Dedifferentiated amniotic fluid mesenchymal stem cell (primary cell): ENCODE measurements at regions not wholly inside any gene's neighbourhood (a gene's known extent, or its start where the extent isn't known, plus 50 kb on each side); places are given as distances from the start of the nearest gene placed in this dataset.
A peak's percentile ranks its signal among the peaks of the same experiment; 100 is the strongest.

ENCODE experiments used
- DNase-seq: peaks from one replicate; pipeline ENCODE4 v3.0.0-alpha.2; 2016; ENCODE audit errors: extremely low spot score

DNA sequence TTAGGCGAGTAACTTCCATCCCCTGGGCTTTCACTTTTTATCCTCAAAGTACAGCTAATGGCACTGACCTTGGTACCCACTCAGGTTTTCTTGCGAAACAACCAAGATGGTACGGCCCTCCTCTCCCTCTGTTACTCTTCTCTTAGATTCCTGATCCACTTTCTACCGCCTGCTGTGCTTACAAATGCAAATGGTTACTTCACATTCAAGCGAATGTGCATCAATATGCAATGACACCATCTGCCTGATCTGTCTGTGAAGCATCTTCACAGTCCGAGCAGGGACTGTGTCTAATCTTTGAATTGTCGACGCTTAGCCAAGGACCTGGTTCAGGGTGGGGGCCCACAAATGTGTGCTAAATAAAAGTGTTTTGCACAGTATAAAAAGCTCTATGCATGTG is 112.2 kb downstream of the TRIB2 start:
- DNase-seq = no peak

DNA sequence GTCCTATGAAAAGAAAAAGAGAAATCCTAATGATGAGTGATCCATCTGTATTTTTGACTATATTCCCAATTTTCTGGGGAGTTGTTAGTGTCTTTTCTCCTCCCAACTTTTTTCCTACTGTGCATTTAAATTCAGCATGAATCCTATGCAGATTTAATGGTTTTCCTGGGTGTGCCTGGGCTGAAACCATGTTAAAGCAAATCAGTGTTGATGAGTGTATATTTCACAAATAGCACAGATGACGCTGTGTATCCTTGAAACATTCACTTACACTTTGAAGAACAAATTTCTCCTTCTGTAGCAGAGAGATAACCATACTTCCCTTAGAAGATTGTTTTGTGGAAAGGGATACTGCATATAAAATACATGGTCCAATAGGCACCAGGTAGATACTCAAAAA is 114.3 kb downstream of the TRIB2 start:
- DNase-seq = no peak

DNA sequence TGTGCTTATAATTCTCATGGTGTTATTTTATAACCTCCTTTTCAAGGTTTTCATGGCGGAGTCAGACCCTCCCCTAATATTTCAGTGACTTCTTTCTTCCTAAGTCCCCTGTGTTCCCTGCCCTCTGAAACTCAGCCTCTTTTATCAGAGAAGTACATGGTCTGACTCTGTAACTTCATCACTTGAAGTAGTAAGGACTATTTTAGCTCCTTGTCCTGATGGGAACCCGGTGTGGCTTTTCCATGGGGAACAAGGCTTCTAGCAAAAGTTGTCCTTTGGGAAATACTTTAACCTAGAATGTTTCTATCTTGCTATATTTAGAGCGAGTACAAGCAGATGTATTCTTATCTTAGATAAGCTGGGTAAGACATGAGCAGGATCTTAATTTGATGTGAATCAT is 117.5 kb downstream of the TRIB2 start:
- DNase-seq = no peak

DNA sequence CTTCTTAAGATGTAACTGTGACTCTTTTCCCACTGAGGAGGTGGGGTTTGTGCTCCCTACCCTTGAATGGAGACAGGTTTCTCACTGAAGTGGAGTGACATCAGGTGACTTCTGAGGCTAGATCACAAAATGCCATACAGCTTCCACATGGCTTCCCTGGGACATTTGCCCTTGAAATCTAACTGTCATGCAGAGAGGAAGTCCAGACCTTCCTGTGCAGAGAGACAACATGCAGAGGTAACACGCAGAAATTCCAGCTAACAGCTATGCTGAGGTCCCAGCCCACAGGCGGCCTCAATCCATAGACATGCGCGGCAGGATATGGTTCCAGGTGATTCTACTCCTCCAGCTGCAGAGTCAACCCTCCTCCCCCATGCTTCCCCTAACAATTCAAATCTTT is 119.0 kb downstream of the TRIB2 start:
- no peak for DNase-seq

DNA sequence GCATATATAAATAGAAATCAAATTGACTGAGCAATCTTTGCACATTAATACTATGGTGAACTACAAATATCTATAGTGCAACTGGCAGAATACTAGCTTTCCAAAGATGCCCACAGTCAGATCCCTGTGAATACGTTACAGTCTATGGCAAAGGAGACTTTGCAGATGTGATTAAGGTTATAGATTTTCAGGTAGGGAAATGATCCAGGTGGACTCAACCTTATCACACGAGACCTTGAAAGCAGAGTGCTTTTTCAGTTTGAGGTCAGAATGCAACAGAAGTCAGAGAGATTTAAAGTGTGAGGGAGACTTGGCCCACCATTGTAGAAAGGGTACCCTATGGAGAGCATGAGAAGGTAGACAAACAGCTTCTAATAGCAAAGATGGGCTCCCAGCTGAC is 122.6 kb downstream of the TRIB2 start:
- no peak for DNase-seq

DNA sequence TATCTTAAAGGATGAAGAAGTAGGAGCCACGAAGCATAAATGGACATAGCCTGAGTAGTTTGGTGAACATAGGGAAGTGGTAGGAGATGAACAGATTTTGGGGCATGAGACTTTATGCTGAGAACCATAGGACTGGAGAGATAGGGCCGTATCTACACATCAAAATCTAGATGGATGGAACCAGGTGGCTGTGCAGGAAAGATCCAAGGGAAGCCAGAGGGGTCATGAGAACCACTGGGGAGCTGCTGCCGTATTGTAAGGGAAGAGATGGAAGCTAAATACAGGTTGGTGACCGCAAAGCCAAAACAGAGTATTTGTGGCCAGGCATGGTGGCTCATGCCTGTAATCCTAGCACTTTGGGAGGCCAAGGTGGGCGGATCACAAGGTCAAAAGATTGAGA is 124.3 kb downstream of the TRIB2 start:
- no peak for DNase-seq

DNA sequence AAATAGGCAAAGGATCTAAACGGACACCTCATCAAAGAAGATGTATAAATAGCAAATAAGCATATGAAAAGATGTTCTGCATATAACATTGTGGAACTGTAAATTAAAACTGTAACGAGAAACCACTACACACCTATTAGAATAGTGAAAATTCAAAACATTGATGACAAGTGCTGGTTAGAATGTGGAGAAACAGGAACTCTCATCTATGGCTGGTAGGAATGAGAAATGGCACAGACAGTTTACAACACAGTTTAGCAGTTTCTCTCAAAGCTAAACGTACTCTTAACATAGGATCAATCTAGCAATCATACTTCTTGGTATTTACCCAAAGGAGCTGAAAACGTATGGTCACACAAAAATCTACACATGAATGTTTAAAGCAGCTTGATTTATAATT is 126.2 kb downstream of the TRIB2 start:
- no peak for DNase-seq

DNA sequence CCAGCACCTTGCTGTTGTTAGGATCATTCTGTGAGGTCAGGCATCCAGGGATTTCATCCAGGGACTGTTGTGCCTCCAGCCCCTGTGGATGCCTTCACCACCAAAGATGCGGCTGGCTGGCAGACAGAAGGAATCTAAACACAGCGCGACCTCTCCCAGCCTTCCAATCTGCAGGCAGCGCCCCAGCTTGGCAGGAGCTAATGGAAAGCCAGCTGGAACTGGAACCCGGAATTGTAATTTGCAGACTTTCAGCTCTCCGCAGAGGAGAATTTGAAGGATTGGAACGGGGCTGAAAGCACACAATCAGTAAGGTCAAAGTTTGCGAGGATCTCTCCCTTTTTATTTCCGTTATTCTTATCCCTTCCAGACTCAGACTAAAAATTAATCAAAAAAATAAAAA is 127.8 kb downstream of the TRIB2 start:
- no peak for DNase-seq

DNA sequence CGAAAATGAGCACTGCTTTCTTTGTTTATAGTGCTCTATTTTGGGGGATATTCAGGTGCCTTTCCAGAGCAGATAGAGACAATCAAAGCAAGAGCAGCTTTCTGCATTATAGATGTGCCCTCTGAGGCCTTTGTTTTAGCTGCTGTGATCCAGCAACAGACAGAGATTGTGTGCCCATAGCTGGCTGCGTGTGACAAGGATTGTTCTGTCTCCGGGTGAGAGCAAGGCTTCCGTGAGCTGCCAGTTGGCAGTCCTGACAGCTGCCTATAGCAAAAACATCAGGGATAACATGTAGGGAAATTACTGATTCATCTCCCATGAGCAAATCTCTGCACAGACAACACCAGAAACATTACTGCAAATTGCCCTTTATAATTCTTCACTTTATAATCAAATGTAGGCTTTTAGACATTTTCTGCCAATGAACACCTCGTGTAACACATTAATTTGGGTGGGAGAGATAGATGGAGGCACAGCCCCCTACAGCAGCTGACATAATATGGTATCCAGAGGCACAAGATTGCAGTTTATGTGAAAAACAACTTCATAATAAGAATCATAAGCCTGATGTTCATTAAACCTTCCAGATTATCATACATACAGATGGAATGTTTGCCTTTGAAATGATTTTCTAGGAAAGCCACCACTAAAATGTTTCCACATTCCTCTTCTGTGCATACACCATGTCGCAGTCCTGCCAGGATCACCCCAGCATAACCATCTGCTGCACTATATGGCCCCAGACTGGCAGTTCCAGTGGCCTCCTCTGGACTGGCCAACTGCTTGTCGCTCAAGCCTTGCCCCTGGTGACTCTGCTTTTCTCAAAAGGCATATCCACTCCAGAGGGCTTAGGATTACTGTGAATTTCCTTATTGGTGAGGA is 131.2 kb downstream of the TRIB2 start:
- DNase-seq = no peak

DNA sequence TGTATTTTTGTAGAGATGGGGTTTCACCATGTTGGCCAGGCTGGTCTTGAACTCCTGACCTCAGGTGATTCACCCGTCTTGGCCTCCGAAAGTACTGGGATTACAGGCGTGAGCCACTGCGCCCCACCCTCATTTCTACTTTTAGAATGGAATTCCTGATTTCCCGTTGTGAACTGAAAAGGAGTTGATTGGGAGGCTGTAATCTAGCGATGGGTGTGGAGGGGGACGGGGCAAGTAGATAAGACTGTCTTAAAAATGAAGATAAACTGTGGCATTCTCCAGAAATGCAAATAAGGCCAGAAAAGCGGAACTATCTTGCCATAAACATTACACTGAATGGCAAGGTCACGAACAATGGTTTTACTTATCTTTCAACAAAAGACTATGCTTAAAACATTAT is 135.4 kb downstream of the TRIB2 start:
- DNase-seq = no peak

DNA sequence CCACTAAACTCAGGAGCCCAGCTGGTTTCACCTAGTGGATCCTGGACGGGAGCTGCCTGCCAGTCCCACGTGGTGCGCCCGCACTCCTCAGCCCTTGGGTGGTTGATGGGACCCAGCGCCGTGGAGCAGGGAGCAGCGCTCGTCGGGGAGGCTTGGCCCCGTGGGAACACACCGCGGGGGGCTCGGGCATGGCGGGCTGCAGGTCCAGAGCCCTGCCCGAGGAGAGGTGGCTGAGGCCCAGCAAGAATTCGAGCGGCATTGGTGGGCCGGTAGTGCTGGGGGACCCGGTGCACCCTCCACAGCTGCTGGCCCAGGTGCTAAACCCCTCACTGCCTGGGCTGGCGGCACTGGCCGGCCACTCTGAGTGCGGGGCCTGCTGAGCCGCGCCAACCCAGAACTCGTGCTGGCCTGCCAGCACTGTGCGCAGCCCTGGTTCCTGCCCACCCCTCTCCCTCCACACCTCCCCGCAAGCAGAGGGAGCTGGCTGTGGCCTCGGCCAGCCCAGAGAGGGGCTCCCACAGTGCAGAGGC is 137.3 kb downstream of the TRIB2 start:
- DNase-seq = no peak

DNA sequence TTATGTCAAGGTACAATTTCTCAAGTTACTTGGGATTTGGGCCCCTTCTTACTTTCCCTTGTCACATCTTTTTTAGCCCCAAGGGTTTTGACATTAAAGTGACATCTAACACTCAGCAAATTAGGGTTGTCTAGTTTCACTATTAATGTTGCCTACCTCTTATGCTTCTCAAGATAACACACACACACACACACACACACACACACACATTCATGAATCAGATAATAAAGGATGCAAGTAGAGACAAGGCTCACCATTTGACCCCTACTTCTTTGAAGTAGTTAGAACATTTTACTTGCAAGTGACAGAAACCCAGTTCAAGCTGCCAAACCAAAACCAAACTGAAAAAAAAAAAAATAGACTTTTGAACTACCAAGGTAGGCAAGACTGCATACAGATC is 138.8 kb downstream of the TRIB2 start:
- no peak for DNase-seq

DNA sequence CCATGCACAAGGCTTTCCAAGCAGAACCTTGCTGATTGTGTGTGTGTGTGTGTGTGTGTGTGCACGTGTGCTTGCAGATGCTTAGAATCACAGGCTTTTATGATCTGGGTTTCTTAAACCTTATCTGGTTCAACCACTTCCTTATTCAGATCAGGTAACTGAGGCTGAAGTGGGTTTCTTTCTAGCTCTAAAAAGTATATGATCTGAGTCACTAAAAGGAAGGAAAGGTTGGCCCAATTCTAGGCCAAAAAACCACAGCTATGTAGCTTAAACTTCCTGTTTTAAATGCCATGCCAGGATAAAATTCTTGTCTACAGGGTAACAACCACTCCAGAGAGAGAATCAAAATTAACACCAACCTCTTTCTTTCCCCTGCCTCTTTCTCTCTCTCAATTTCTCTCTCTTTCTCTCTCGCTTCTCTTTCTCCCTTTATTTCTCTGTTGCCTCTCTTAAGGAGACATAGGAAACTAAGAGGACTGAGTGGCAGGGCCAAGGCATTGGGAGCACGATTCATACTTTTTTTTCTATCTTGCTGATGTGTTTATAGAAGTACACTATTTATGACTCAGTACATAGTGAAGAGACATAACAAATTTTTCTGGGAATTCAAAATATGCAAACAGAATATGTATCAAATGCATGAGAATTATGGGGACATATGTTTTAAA is 140.3 kb downstream of the TRIB2 start:
- peak; percentile 73 for DNase-seq

DNA sequence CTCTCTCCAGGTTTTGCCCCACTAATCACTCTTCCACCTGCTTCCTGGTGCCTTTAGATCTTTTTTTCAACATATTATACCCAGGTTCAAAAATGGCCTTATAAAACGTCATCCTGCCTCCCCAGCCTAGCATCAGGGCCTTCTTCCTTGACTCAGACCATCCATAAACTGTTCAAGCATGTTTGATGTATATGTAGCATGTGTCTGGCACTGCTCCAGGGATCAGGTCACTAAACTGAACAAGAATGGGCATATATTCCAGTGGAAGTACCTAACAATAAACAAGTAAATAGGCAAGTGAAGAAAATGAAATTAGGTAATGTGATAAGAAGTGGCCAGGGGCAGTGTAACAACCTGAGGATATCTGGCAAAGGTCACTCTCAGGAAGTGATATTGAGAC is 141.2 kb downstream of the TRIB2 start:
- no peak for DNase-seq

DNA sequence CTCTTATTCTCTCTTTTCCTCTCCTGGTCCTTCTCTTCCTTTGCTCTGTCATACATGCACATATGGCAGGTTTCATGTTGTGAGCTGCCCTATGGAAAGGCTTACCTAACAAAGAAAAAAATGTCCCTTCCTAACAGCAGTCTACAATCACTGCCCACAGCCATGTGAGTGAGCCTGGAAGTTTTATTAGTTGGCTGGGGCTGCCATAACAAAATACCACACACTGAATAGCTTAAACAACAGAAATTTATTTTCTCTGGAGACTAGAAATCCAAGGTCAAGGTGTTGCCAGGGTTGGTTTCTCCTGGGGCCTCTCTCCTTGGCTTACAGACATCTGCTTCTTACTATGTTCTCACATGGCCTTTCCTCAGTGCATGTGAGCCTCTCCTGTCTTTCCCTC is 142.1 kb downstream of the TRIB2 start:
- DNase-seq = no peak

DNA sequence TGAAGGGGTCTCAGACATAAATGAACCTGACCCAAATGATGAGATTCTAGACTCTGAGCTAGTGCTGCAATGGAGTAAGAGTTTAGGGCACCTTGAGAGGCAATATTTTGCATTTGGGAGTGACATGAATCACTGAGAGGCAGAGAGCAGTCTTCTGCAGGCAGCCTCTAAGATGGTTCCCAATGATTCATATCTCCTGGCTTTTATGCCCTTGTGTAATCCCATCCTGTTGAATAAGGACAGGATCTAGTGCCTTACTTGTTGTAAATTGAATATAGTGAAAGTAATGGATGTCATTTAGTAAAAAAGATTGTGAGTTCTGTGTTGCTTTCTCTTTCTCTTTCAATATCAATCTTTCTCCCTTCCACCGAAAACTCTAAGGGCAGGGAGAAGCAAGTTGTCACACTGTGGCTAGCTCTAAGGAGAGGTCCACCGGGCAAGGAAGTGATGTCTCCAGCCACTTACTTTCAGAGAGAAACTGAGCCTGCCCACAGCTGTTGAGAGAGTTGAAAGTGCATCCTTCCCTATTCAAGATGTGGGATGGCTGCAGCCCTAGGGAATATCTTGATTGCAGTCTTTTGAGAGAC is 144.7 kb downstream of the TRIB2 start:
- no peak for DNase-seq

DNA sequence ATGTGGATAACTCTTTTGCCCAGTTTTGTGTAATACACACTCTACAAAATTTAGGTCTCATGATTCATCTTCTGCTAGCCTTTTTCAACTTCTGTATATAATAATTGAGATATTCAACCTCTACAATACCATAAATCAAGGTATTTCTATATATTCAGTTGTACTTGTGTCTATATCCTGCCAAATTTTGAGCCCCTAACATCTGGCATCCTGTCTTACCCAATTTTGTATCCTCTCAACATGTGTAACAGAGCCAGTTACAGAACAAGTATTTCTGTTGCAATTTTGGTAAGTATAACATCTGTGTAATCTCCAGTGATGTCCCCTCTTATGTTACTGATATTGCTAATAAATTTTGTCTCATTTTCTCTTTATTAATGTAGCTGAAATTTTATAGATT is 145.8 kb downstream of the TRIB2 start:
- no peak for DNase-seq

DNA sequence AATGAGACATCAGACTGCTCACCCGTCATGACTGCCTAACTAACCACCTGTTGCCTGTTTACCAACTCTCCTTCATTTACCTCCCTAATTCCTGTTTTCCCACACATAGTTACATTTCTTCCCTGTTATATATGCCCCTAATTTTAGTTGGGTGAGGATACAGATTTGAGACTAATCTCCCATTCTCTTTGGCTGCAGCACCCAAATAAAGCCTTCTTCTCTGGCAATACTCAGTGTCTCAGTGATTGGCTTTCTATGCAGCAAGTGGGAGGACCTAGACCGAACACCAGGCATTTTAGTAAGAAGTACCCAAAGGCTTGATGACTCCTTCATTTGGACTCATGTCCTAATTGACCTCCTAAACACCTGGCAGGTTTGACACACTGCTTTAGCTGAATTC is 147.2 kb downstream of the TRIB2 start:
- no peak for DNase-seq

DNA sequence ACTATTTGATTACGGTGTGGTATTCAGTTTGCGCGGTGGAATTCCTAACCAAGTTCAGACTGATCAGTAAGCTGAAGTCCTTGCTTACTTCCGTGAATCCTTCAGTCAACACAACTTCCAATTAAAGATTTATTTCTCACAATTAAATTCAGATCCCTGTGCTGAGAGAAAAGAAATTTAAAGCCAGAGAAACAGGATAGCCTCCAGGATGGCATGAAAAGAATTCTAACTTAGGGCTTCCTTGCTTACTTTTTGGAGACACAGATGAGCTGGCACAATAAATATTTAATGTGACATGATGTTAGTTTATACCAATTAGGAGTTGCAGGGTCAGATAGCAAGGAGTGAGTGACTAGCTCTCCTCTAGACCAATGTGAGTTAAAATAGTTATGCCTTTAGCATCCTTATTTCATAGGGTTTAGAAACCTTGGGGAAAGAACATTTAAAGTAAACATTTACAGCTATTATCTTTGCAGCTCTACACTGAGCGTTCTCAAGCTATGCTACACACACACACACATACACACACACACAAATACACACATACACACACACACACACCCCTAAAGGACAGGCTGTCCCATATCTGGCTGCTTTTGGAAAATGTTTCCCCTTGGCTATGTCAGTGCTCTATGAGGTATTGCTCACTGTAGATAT is 151.0 kb downstream of the TRIB2 start:
- DNase-seq = no peak

DNA sequence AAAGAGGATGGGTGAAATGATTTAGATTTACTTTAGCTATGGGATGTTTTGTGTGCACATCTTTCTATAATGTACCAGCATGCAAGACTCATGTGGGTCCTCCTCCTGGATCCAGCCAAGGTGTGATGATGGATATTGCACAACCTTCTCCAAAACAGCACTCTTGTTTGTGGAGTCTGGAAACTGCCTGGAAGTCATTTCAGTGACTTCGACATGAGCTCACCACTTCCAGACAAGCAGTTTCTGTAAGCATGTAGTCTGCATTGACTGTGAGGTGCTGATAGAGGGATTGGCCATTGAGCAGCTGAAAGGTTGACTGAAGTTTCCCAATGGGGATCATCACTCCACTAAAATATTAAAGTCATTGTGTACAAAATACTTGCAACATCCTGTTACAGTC is 154.0 kb downstream of the TRIB2 start:
- DNase-seq = no peak

DNA sequence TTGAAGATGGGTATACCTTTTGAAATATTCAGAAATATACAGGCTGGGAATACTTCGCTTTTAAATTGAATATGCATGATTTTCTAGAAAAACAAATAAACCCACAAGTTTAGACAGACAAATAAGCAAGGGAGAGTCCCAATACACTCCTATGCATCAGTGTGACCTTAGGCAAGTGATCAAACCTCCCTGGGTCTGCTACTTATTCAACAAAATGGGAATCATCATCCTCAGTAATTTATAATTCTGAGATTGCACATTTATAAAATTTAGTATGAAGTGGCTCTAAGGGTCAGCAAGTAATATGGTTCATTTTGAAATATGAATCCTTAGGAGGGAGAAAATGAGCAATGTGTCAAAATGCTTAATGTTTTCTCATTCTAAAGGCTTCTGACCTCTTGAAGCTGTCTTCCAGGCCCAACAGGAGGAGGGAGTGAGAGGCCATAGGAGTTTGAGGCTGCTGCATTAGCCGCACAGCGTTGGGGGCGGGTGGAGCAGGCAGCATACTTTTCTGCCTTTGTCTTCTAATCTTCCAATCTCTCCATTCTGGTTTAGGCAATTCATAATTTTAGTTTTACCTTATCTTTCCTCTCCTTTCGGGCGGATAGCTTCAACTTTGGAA is 155.1 kb downstream of the TRIB2 start:
- no peak for DNase-seq

DNA sequence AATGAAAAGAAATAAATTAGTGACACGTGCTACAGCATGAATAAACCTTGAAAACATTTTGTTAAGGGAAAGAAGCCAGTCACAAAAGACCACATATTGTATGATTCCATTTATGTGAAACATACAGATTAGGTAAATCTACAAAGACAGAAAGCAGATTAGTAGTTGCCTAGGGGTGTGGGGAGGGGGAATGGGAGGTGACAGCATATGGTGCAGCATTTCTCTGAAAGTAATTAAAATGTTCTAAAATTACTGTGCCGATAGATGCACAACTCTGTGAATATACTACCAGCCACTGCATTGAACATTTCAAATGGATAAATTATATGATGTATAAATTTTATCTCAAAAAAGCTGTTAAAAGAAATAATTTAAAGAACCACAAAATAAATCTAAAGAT is 161.0 kb downstream of the TRIB2 start:
- DNase-seq = no peak
